Lower lobe of right lung (tissue), 2 donors: ENCODE measurements at regions not wholly inside any gene's neighbourhood (a gene's known extent, or its start where the extent isn't known, plus 50 kb on each side); places are given as distances from the start of the nearest gene placed in this dataset.

Experiments used
- ATAC-seq, 2 donors: fragments of 200-7000 bp; cut with Tn5 transposase; one replicate each; pipeline ENCODE4 v1.9.1; 2020 to 2022; ENCODE audit warnings: mild to moderate bottlenecking in 2 of 2, moderate library complexity in 2 of 2
- DNase-seq: peaks from one replicate; pipeline ENCODE4 v3.0.0-alpha.2; 2020
- H3K27ac ChIP-seq: fragments of 200-600 bp; one replicate; pipeline ENCODE4 v1.8.0; 2022
- H3K27me3 ChIP-seq: fragments of 200-600 bp; one replicate; pipeline ENCODE4 v1.8.0; 2022; ENCODE audit warnings: low read depth
- H3K36me3 ChIP-seq: fragments of 200-600 bp; one replicate; pipeline ENCODE4 v1.8.0; 2022; ENCODE audit warnings: mild to moderate bottlenecking
- H3K4me1 ChIP-seq: fragments of 200-600 bp; one replicate; pipeline ENCODE4 v1.8.0; 2022
- H3K4me3 ChIP-seq: fragments of 200-600 bp; one replicate; pipeline ENCODE4 v1.8.0; 2022; ENCODE audit warnings: mild to moderate bottlenecking
- H3K9me3 ChIP-seq: fragments of 200-600 bp; one replicate; pipeline ENCODE4 v1.8.0; 2022
- CTCF ChIP-seq: fragments of 200-600 bp; IDR thresholded peaks from one replicate; pipeline ENCODE4 v1.8.0; 2022; ENCODE audit warnings: antibody characterized with exemption, mild to moderate bottlenecking
- intact Hi-C: fragments of 100-400 bp; cut with DNase I; formaldehyde crosslinking; loops from one replicate; pipeline ENCODE4 v1.11.0; 2022
- donor health status: DM: no; HTN: yes; CAD: no; lungs with severe emphysema.

GRCh38 chr6:26271668-26272024 is 93.4 kb upstream of the BTN3A2 start:
- H3K27me3 ChIP-seq: peaks cover 51% of the 10 kb centered on the region
- intact Hi-C loops: no loop called here
- H3K27ac ChIP-seq: peak overlapping the region; percentile 94
- no peaks in the 10 kb centered on the region for H3K36me3 ChIP-seq
- peaks cover 13% of the 10 kb centered on the region for H3K4me1 ChIP-seq
- H3K9me3 ChIP-seq: no peaks in the 10 kb centered on the region
- no peak for DNase-seq
- H3K4me3 ChIP-seq: peak overlapping the region; percentile 51
- ATAC-seq: peak in 1 of 2 donors; percentile 4
- no peak for TF ChIP-seq CTCF

- intact Hi-C loops: no loop called here
- Histone ChIP-seq H3K27me3 (peaks cover 51% of the 10 kb centered on the region), H3K4me1 (peaks cover 13% of the 10 kb centered on the region), H3K9me3 (no peaks in the 10 kb centered on the region), H3K27ac (peak overlapping the region; percentile 94), H3K36me3 (no peaks in the 10 kb centered on the region), H3K4me3 (peak overlapping the region; percentile 51)
- DNase-seq (peak; percentile 75), ATAC-seq (peak; percentile 52 to 66)
- TF ChIP-seq CTCF: no peak
Measured at GRCh38 chr6:26272171-26272637, 92.8 kb upstream of the BTN3A2 start.

GRCh38 chr6:26273673-26274588 is 91.1 kb upstream of the BTN3A2 start:
- DNase-seq: no peak
- Histone ChIP-seq H3K4me3 (peak overlapping the region; percentile 51), H3K27ac (peak overlapping the region; percentile 94), H3K36me3 (no peaks in the 10 kb centered on the region), H3K27me3 (peaks cover 47% of the 10 kb centered on the region), H3K9me3 (no peaks in the 10 kb centered on the region), H3K4me1 (peaks cover 13% of the 10 kb centered on the region)
- ATAC-seq: peak in 1 of 2 donors; percentile 3
- no peak for TF ChIP-seq CTCF
- intact Hi-C loops: no loop called here

GRCh38 chr6:26275663-26276062 is 89.3 kb upstream of the BTN3A2 start:
- intact Hi-C loops: no loop called here
- peaks cover 1% of the 10 kb centered on the region for H3K36me3 ChIP-seq
- ATAC-seq (no peak), DNase-seq (no peak)
- H3K27ac ChIP-seq: no peak overlapping the region
- no peak overlapping the region for H3K4me3 ChIP-seq
- TF ChIP-seq CTCF: no peak
- H3K4me1 ChIP-seq: peaks cover 13% of the 10 kb centered on the region
- H3K27me3 ChIP-seq: peaks cover 30% of the 10 kb centered on the region
- H3K9me3 ChIP-seq: no peaks in the 10 kb centered on the region

- H3K36me3 ChIP-seq: peaks cover 7% of the 10 kb centered on the region
- no peaks in the 10 kb centered on the region for H3K9me3 ChIP-seq
- H3K27ac ChIP-seq: no peak overlapping the region
- intact Hi-C loops: no loop called here
- no peak for TF ChIP-seq CTCF
- no peak overlapping the region for H3K4me3 ChIP-seq
- H3K27me3 ChIP-seq: peaks cover 20% of the 10 kb centered on the region
- ATAC-seq (no peak), DNase-seq (no peak)
- peaks cover 6% of the 10 kb centered on the region for H3K4me1 ChIP-seq
Measured at GRCh38 chr6:26276841-26277648, 88.0 kb upstream of the BTN3A2 start.
